Astrocyte of the hippocampus (primary cell): ENCODE measurements at regions not wholly inside any gene's neighbourhood (a gene's known extent, or its start where the extent isn't known, plus 50 kb on each side); places are given as distances from the start of the nearest gene placed in this dataset.

Experiments
- DNase-seq: peaks from one replicate; pipeline ENCODE4 v3.0.0; 2011; ENCODE audit warnings: low read depth, low spot score

- DNase-seq, result no peak
Measured at GRCh38 chr1:209420276-209420675, 163.2 kb upstream of the CAMK1G start.

- DNase-seq, result no peak
Measured at GRCh38 chr1:209421186-209421585, 162.3 kb upstream of the CAMK1G start.

GRCh38 chr1:209421978-209422680 is 161.4 kb upstream of the CAMK1G start:
- DNase-seq, result no peak

GRCh38 chr1:209425959-209426358 is 157.6 kb upstream of the CAMK1G start:
- DNase-seq, result no peak

- DNase-seq, result no peak
Measured at GRCh38 chr1:209427277-209427676, 156.2 kb upstream of the CAMK1G start.

- DNase-seq, result no peak
Measured at GRCh38 chr1:209427811-209428210, 155.7 kb upstream of the CAMK1G start.

- DNase-seq, result no peak
Measured at GRCh38 chr1:209428241-209428921, 155.1 kb upstream of the CAMK1G start.

GRCh38 chr1:209429611-209430010 is 153.9 kb upstream of the CAMK1G start:
- DNase-seq, result no peak

GRCh38 chr1:209430107-209430506 is 153.4 kb upstream of the CAMK1G start:
- DNase-seq, result no peak

GRCh38 chr1:209430821-209431259 is 152.7 kb upstream of the CAMK1G start:
- no peak for DNase-seq

- DNase-seq, result no peak
Measured at GRCh38 chr1:209431402-209431801, 152.1 kb upstream of the CAMK1G start.

- DNase-seq, result no peak
Measured at GRCh38 chr1:209431813-209432442, 151.6 kb upstream of the CAMK1G start.

GRCh38 chr1:209432443-209432825 is 151.1 kb upstream of the CAMK1G start:
- DNase-seq, result no peak

- DNase-seq, result peak; percentile 50
Measured at GRCh38 chr1:209433649-209434031, 149.9 kb upstream of the CAMK1G start.

GRCh38 chr1:209434066-209434465 is 149.4 kb upstream of the CAMK1G start:
- peak; percentile 20 for DNase-seq

GRCh38 chr1:209434631-209435217 is 148.8 kb upstream of the CAMK1G start:
- peak; percentile 31 for DNase-seq

GRCh38 chr1:209435654-209436566 is 147.6 kb upstream of the CAMK1G start:
- DNase-seq, result peak; percentile 92

- no peak for DNase-seq
Measured at GRCh38 chr1:209439828-209440227, 143.7 kb upstream of the CAMK1G start.

GRCh38 chr1:209443361-209443931 is 140.1 kb upstream of the CAMK1G start:
- DNase-seq, result no peak

GRCh38 chr1:209443975-209444651 is 139.4 kb upstream of the CAMK1G start:
- no peak for DNase-seq
